ENCODE measurements at regions not wholly inside any gene's neighbourhood (a gene's known extent, or its start where the extent isn't known, plus 50 kb on each side); places are given as distances from the start of the nearest gene placed in this dataset.

DNA sequence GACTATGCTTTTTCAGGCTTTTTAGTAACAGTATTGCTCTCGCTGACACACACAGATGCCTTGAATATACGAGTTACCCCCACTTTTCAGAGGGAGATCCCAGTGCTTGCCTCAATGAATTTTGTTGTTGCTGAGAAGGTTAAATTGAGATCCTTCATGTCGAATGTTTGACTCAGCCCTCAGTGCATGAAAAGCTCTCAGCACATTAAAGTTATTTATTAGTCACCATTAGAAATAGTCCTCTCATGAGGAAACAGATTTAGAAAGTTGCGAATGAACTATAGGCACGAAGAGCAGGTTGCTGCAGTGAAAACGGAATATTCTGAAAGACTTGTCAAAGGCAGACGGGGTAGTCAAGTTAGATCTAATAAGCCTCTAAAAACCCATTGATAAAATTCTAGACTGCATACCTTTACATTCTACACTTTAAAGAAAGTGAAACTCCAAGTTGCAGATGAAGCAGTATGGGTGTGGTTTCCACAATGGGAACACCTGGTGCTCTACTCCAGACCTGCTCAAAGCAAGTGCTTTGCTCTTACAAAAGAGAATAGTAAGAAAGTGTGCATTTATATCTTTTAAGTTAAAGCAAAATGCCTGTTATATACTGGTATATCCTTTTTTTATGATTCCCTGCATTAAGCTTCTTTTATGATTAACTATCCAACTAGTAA lies 238.1 kb downstream of the MAF start:
- TF ChIP-seq POLR2A (IDR thresholded peaks at IDR 0.05) (no peak), CTCF (IDR thresholded peaks at IDR 0.05) (no peak)

Data from esophagus squamous epithelium (tissue), 4 donors.